GM21576 (cell line): ENCODE measurements at regions not wholly inside any gene's neighbourhood (a gene's known extent, or its start where the extent isn't known, plus 50 kb on each side); places are given as distances from the start of the nearest gene placed in this dataset.
"Not testable (repeated sequence)": the region's sequence is repeated elsewhere in the genome, so short reads cannot be mapped to it uniquely, and the experiment has no call there.

Experiments
- ATAC-seq: cut with Tn5 transposase; IDR thresholded peaks from one replicate; pipeline ENCODE4 v1.9.1; 2021; ENCODE audit warnings: mild to moderate bottlenecking, moderate library complexity; ENCODE audit not compliant: unreplicated experiment

DNA sequence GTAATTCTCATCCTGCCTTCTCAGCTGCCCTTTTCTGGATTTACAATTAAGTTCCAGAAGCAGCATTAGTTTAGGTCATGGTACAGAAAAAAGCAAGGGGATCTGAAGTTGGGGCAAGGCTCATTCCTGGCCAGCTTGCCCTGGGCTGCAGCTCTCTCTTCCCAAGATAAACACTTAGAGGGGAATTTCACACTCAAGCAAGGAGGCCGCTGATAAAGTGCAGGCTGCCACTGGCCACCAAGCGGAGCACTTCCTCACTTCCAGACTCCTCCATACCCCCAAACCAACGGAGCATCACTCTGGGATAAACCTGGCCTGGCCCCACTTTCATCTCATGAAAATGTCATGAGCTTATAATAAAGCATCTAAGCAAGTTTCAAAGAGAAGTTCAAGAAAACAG, 445.5 kb upstream of the MKI67 start:
- ATAC-seq, result no peak

DNA sequence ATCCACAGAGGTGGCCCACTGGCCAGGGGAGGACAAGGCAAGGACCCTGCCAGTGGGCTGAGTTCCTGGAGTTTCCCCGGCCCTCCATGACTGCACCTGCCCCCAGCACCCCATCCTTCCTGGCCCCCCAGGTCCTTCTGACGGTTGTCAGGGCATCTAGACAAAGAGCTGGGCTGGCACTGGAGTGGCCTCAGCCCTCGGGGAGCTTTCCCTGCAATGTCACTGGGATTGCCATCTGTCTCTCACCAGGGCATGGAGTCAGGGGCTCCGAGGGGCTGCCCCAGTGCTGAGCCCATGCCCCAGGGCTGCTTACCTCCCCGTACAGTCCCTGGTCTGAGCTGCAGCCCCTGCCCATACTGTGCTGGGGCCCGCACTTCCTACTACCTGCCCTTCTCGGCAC, 446.5 kb upstream of the MKI67 start:
- ATAC-seq, result no peak

DNA sequence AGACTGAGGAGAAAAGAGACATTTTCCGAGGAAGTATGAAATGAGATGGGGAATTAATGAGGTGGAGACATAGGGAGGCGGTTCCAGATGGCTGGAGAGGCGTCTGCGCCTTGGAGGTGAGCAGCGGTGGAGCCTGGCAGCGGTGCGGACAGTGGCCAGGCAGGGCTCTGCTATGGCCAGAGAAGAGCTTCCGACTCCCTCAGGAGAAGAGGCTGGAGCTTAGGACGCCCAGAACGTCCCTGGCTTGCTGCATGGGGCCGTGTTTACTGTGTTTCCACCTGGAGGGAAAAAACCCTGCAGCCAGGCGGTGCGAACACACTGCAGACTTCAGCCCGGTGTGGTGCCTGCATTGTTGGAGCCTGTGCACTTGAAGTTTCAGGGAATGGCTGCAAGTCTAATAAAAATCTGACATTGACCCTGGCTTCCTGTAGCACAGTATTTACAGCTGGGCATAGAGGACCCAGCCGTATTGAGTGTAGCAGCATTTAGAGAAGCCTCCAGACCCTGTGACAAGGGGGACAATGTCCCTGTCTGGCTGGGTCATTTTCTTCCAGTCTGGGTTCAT, 447.1 kb upstream of the MKI67 start:
- ATAC-seq, result no peak

DNA sequence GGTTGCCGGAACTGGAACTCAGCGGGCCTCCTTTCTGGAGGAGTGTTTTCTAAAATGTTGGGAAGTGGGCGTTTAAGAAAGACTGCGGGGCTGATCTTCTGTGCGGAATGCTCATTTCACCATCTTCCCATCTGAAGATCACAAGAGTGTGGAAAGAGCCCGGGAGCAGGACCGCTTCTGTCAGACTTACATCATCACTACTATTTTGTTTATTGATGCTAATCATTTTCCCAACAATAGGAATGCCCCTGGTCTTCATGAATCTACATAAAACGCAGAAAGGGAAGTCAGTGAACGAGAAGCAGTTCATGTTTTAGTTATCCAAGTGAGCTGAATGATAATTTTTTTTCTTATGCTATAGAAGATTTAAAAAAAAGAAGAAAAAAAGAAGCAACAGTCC, 447.8 kb upstream of the MKI67 start:
- no peak for ATAC-seq

DNA sequence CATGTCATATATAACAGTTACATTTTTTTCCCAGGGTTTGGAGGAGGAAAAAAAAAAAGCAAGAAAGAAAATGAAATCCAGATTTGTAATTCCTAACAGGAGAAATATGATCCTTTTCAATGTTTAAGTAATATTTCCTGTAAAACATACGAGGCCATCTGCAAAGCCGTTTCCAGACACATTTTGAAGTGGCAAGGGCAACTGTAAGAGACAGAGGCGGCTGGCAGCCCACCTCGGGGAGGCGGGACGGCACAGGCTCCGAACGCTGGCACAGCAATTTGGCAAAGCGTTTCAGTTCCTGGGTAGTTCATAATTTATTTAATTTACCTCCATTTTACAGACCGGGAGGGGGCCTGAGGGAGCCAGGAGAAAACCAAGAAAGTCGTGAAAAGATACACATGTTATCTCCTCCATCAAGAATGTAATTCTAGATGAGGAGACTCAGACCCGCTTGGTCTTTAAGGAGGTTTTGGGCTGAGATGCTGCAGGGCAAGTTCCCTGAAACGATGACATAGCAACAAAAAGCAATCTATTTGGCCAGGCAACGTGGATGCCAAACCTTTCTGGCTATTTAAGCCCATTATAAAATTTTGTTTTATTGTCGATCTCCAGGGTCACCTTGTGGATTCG, 448.5 kb upstream of the MKI67 start:
- ATAC-seq, result no peak

DNA sequence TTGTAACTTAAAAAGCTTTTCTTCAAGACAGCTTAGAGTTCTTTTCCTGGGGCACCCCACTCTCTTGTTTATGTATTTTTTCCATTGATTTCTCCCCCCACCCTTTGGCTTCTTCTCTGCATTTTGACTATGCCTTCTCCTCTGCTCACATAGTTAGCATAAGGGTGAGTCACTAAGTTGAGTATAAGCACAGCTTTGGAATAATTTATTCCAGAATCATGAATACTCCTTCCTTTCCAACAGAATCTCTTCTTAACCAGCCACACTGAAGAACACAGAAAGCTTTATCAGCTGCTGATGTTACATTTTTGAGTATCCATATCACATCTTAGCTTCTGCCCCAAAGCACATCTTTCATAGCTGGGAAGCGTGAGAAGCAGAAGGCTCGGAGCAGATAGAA, 449.5 kb upstream of the MKI67 start:
- ATAC-seq, result no peak

DNA sequence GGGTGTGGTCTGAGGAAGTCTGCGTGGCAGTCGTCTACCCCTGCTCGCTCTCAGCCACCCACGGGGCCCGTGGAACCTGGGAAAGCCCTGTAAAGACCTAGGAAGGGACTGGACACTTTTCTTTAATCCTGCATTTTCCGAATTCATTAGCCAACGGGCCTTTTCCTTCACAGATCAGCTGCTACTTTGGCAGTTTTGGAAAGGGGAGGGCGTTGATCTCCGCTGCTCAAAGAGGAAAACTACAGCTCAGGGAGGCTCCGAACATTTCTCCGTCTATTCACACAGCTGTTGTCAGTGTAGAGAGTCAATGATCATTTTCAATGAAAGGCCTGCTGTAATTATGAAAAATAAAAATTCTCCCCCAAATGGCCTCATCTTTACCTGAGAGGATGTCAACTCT, 450.1 kb upstream of the MKI67 start:
- no peak for ATAC-seq

DNA sequence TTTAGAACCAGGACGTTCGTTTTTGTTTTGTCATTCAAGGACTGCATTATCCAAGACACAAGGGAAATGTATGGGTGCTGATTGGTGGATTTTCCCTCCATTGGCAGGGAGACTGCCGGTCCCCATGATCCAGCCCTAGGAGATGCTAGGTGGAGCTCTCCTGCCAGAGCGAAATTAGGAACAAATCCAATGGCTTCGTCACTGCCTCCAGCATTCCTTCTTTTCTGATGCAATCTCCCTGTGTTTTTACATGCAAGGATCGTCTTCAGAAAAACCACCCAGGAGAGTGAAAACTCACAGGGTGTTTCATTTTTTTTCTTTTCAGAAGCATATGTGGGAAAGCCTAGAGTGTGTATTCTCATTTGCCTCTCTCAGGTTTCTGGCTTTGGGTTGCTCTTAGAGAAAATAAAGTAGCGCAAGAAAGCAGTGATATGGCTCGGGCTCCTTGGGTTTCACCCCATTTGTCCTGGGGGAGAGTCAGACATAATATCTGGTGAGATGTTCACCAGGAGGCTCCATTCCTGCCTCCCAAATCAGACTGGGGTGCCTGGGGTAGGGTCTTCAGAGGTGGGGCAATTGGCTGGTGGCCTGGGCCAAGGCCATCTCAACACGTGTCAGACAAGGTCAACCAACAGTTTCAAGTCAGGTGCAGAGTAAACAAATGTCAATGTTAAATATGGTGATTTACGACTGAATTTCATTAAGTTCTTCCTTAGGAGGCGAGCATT, 450.9 kb upstream of the MKI67 start:
- no peak for ATAC-seq

DNA sequence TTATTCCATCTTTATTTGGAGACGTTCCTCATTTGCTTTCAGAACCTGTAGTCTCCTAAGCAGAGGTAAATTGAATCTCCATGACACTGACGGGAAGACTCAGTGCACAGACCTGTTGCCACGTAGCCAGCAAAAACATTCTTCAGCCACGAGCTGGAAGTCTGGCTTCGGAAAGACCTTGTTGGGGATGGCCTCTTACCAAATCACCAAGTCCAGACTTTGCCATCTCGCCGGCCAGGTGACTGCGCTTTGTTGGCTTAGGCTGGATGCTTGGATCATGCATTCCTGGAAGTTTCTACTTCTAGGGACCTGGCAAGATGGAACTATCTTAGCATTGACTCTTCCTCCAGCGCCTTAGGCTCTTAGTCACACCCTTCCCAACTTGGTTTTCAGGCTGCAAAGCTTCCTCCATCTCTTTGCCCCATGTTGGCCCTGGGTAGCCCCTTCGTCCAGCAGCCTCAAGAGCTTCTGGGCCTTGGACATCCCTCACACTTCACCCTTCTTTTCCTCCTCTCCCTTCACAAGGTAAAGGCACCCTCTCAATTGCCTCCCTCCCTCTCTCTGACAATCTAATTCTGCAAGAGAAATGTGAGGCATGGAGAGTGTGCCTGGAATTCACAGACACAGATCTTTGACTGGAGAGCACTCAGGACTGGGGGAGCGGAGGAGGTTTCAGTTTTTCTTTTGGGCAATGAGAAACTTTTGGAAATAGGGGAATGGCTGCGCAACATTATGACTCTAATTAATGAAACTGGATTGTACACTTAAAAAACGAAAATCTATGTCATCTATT, 451.9 kb upstream of the MKI67 start:
- ATAC-seq, result no peak

DNA sequence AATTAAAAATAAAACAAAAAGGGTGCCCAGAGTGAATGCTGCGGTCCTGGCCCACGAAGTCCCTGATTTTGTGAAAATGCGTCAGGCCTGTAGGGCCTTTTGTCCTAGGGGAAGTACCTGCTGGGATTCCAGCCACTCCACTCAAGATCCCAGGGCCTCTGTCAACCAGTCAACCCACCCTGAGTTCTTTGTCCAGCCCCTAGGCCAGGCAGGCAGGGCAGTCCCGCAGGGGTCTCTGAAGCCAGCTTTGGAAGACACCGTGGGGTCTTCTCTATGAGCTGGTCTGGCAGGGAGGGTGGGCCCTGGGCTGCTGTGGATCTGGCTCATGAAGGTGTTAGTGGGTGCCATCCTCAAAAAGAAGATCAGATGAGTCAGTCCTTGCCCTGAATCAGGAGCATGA, 452.5 kb upstream of the MKI67 start:
- no peak for ATAC-seq

DNA sequence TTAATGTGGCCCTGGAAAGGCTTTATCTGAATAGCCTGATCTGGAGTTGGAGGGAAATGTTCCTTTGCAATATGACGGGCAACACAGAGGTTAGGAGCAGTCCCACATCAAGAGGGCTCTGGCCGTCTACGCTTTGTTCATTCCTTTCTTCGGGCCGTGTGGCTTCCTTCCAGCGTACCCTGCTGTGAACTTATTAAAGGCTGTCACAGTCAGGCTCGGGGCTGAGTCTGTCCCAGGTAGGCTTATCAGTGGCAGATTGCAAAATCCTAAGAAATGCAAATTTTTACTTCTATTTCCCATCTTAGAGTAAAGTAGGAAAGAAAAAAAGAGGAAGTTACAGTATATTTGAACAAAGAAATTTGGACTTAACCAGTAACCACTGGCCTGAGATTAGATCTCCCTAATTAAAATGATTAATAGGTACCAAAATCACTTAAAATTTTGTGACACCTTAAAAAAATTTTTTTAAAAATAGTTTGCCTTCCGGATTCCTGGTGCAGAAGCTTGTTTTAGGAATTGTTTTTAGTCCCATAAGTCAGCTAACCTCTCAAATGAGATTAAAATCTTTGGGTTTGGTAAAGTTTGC, 453.1 kb upstream of the MKI67 start:
- no peak for ATAC-seq

DNA sequence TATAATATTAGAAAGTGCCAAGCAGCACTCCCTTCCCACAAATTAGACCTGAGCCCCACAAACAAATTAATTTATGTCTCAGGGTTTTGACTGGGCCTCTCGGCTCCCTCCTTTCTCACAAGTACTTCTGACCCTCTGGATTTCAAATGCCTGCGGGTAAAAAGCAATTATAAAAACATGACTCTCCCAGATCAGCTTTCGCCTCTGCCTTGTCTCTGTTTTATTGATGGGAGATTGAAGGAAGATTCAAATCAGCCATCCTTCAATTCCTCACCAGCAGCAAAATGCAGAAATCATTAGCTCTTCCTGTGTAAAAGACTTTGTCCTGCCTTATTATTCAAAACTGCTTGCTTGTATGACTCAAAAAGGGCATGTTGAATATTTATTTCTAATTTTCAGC, 453.7 kb upstream of the MKI67 start:
- no peak for ATAC-seq

DNA sequence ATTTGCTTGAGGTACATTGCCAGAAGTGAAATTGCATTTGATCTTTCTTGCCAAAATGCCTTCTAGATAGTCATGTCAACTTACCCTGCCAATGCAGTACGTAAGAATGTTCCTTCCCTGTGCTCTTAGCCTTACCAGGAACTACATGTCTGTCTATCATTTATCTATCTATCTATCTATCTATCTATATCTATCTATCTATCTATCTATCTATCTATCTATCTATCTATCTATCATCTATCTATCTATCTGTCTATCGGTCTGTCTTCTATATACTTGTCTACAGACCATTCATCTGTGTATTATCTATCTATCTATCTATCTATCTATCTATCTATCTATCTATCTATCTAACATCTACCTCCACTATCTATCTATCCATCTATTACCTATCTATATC, 456.9 kb upstream of the MKI67 start:
- not testable (repeated sequence) for ATAC-seq

DNA sequence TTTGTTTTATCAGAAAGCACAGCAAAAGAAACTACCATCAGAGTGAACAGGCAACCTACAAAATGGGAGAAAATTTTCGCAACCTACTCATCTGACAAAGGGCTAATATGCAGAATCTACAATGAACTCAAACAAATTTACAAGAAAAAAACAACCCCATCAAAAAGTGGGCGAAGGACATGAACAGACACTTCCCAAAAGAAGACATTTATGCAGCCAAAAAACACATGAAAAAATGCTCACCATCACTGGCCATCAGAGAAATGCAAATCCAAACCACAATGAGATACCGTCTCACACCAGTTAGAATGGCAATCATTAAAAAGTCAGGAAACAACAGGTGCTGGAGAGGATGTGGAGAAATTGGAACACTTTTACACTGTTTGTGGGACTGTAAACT, 460.4 kb upstream of the MKI67 start:
- not testable (repeated sequence) for ATAC-seq

DNA sequence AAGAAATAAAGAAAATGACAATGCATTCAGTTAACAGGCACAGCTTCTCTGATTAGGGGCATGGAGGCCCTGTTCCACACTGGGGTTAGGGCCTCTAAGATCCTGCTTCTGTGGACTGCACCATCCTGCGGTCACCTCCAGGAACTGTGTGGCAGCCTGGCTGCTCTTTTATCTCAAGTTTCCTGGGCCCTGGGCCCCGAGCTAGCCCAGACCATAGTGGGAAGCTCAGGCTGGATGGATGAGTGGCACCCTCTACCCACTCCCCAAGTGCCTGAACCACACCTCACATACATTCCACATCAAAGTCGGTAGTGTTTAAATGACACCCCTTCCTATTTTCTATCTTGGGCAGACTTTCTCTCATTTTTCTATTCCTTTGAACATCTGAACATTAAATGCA, 461.5 kb upstream of the MKI67 start:
- ATAC-seq, result no peak

DNA sequence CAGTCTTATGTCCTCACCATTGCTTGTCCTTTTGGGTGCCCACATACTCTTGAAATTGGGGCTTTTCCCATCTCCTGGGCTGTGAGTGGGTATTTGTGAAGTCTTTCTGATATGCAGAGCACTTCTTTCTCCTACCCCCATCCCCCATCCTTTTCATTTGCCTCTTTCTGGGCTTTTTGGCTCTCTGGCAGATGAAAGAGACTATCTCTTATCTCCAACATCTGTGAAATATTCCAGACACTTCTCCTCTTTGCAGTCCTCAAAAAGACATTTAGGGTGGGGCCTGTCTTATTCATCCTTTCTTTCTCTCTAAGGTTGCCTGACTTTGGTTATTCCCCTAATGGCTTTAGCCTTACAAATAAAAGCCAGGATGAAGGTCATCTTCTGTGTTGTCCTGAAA, 462.2 kb upstream of the MKI67 start:
- no peak for ATAC-seq

DNA sequence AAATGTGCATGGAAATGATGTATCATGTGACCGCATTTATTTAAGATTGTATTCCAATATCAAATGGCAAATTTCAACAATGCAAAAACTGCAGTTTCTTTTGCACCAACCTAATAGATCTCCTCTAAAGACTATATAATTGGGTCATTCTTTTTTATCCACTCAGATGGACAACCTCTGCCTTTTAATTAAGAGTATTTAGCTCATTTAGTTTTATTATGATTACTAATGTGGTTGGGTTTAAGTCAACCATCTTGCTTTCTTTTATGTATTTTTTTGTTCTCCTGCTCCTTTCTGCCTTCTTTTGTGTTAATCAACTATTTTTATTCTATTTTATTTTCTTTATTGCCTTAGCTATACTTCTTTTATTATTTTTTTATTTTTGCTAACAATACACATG, 468.5 kb upstream of the MKI67 start:
- ATAC-seq, result no peak

DNA sequence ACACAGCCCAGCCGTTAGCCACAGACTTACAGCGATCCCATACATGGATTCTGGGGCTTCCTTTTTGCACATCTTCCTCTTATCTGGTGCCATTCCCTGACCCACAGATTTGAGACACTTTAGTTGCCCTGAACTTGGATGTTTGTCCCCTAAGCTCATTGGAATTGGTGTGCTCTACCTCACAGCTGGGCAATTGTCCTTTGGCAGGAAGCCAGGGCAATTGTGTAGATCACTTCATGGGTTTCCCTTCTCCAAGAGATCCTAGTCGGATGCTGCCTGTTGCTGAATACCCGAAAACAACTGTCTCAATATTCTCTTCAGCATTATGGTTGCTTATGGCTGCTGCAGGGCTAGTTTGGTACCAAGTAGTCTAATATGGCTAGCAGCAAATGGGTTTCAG, 470.7 kb upstream of the MKI67 start:
- no peak for ATAC-seq

DNA sequence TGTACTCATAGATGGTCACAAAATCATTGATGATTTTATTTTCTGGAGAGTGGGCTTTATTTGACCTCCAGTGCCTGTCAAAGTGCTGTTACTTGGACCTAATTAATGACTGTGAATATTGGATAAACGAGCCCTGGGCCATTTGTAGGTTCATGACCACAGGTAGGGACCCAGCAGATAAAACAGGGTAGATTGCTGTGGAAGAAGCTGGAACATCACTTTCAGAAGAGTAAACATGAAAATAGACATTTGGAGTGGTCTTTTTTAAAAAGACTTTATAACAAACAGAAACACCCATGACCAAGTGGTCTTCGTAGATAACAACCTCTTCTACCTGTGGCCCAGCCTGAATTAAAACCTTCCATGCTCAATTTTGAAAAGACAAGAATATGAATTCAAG, 472.8 kb upstream of the MKI67 start:
- no peak for ATAC-seq

DNA sequence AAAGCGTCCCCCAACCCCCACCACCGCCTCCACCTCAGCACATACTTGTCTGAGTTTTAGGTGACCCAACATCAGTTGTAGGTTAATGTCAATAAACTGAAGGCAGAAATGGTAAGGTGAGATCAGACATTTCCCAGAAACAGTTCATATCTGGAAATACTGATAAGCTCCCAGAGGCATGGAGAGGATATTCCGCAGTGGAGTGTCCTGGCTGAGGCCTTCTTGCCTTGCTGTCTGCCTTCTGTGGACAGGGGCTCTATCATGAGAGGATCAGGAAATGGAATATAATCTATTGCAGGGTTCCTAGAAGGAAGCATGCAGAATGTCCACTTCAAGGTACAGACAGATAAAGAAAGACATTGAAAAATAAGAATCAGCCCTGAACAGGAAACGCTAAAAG, 473.3 kb upstream of the MKI67 start:
- no peak for ATAC-seq

DNA sequence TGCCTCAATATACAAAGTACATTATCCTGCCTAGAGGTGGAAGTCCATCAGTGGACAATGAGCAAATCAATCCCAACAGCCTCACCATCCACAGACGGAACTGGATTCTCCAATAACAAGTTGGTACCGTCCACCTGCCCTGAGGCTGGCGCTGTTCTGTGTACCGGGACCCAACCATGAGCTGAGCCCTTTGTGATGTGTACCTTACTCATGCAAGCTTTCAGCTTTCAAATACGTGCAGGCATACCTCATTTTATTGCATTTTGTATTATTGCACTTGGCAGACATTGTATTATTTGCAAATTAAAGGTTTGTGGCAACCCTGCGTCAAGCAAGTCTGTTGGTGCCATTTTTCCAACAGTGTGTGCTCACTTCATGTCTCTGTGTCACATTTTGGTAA, 476.0 kb upstream of the MKI67 start:
- no peak for ATAC-seq
